HG02798 (cell line): ENCODE measurements at regions not wholly inside any gene's neighbourhood (a gene's known extent, or its start where the extent isn't known, plus 50 kb on each side); places are given as distances from the start of the nearest gene placed in this dataset.

Experiments
- ATAC-seq: cut with Tn5 transposase; IDR thresholded peaks from one replicate; pipeline ENCODE4 v1.9.1; 2021; ENCODE audit warnings: mild to moderate bottlenecking; ENCODE audit not compliant: unreplicated experiment, poor library complexity

GRCh38 chr5:74184649-74185048, 455.9 kb downstream of the ENC1 start:
- ATAC-seq: no peak

- no peak for ATAC-seq
These were observed 457.5 kb downstream of the ENC1 start for GRCh38 chr5:74183041-74183440.

- ATAC-seq: no peak
These were observed 457.9 kb downstream of the ENC1 start for GRCh38 chr5:74182603-74183002.

GRCh38 chr5:74179701-74180100, 460.8 kb downstream of the ENC1 start:
- ATAC-seq: no peak

GRCh38 chr5:74179179-74179578, 461.3 kb downstream of the ENC1 start:
- ATAC-seq: no peak

GRCh38 chr5:74177961-74178360, 462.6 kb downstream of the ENC1 start:
- ATAC-seq: no peak

GRCh38 chr5:74174366-74174765, 466.2 kb downstream of the ENC1 start:
- ATAC-seq: no peak

- no peak for ATAC-seq
These were observed 466.9 kb downstream of the ENC1 start for GRCh38 chr5:74173665-74174064.

- ATAC-seq: no peak
These were observed 467.3 kb downstream of the ENC1 start for GRCh38 chr5:74173241-74173640.

GRCh38 chr5:74169701-74170100, 470.8 kb downstream of the ENC1 start:
- ATAC-seq: no peak

- ATAC-seq: no peak
These were observed 472.6 kb downstream of the ENC1 start for GRCh38 chr5:74167930-74168315.

- no peak for ATAC-seq
These were observed 473.2 kb downstream of the ENC1 start for GRCh38 chr5:74167206-74167929.

- no peak for ATAC-seq
These were observed 474.5 kb downstream of the ENC1 start for GRCh38 chr5:74166064-74166463.

GRCh38 chr5:74164725-74165235, 475.7 kb downstream of the ENC1 start:
- ATAC-seq: no peak

GRCh38 chr5:74162524-74162923, 478.0 kb downstream of the ENC1 start:
- ATAC-seq: no peak

GRCh38 chr5:74161170-74161569, 479.4 kb downstream of the ENC1 start:
- ATAC-seq: no peak

GRCh38 chr5:74156728-74157383, 483.7 kb downstream of the ENC1 start:
- ATAC-seq: no peak

- no peak for ATAC-seq
These were observed 485.0 kb downstream of the ENC1 start for GRCh38 chr5:74155501-74155900.

GRCh38 chr5:74154526-74154925, 486.0 kb downstream of the ENC1 start:
- ATAC-seq: no peak

- no peak for ATAC-seq
These were observed 487.2 kb downstream of the ENC1 start for GRCh38 chr5:74153255-74153790.

- no peak for ATAC-seq
These were observed 487.8 kb downstream of the ENC1 start for GRCh38 chr5:74152625-74153254.
